DOHH2 (cell line): ENCODE measurements at regions not wholly inside any gene's neighbourhood (a gene's known extent, or its start where the extent isn't known, plus 50 kb on each side); places are given as distances from the start of the nearest gene placed in this dataset.
A peak's percentile ranks its signal among the peaks of the same experiment; 100 is the strongest.

Source experiments
- CTCF ChIP-seq: fragments of 200-600 bp; sonication (generic); IDR thresholded peaks from one replicate; pipeline ENCODE4 v1.5.1; 2014; ENCODE audit warnings: antibody characterized with exemption, mild to moderate bottlenecking, low read depth, low read length; ENCODE audit not compliant: poor library complexity, severe bottlenecking
- EZH2phosphoT487 ChIP-seq: fragments of 200-600 bp; sonication (generic); IDR thresholded peaks from 2 replicates; pipeline ENCODE4 v1.6.1; 2017; ENCODE audit warnings: borderline replicate concordance, mild to moderate bottlenecking, antibody characterized with exemption, low read length, moderate library complexity, mixed read lengths

- TF ChIP-seq CTCF (peak; percentile 93), EZH2phosphoT487 (no peak)
These were observed 92.6 kb downstream of the CMPK2 start for GRCh38 chr2:6773007-6773693.
